ENCODE measurements at regions not wholly inside any gene's neighbourhood (a gene's known extent, or its start where the extent isn't known, plus 50 kb on each side); places are given as distances from the start of the nearest gene placed in this dataset.

DNA sequence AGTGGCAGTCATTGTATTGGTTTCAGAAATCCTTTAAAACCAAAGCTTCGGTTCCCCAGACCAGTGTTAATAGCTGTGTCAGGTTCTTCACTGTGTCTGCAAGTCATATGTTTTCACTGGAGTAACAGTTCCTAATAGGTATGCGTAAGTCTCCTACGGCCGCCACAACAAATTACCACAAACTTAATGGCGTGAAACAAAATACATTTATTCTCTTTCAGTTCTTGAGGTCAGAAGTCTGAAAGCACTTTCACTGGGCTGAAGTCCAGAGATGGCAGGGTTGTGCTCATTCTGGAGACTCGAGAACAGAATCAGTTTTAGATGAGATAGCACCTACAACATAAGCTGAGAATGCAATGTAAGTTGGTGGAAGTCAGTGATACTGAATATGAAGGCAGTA lies 556.2 kb downstream of the TLE4 start:
- Mint-ChIP-seq H3K4me1 (ENCODE audit: low read depth) (no peaks in the 10 kb centered on the region), H3K4me3 (ENCODE audit: low read depth) (no peak overlapping the region), H3K27ac (no peak overlapping the region), H3K27me3 (peaks cover 7% of the 10 kb centered on the region), H3K36me3 (ENCODE audit: insufficient read depth) (no peaks in the 10 kb centered on the region), H3K9me3 (ENCODE audit: low read depth) (peaks cover 4% of the 10 kb centered on the region)
- TF ChIP-seq, protein P1, sequence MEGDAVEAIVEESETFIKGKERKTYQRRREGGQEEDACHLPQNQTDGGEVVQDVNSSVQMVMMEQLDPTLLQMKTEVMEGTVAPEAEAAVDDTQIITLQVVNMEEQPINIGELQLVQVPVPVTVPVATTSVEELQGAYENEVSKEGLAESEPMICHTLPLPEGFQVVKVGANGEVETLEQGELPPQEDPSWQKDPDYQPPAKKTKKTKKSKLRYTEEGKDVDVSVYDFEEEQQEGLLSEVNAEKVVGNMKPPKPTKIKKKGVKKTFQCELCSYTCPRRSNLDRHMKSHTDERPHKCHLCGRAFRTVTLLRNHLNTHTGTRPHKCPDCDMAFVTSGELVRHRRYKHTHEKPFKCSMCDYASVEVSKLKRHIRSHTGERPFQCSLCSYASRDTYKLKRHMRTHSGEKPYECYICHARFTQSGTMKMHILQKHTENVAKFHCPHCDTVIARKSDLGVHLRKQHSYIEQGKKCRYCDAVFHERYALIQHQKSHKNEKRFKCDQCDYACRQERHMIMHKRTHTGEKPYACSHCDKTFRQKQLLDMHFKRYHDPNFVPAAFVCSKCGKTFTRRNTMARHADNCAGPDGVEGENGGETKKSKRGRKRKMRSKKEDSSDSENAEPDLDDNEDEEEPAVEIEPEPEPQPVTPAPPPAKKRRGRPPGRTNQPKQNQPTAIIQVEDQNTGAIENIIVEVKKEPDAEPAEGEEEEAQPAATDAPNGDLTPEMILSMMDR (IDR thresholded peaks at IDR 0.05; ENCODE audit: unreplicated experiment), result no peak
- DNase-seq (ENCODE audit: low spot score, unreplicated experiment), result no peak

DNA sequence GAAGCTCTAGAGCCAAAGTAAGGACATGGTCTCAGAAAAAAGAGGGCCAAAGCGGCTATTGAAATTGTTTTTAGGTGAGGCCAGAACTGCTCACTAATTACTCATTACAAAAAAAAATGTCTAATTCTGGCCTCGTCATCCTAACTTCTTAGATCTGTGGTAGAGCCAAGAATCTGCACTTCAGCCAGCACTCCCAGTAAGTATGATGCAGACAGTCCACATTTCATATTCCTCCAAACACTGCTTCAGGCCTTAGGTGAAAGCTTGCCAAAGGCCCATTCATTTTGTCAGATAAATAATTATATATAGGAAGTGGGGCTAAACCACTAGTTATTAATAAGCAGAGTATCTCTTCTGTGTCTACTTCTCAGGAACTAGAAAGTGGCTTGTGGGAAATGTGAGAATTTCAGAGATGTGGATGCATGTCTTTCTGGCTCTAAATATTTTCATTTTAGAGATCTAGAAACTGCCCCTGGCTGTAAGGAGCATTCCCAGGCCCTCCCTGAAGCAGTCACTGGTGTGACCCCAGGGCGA lies 554.0 kb downstream of the TLE4 start:
- TF ChIP-seq, protein P1 (IDR thresholded peaks at IDR 0.05; ENCODE audit: unreplicated experiment), result no peak
- no peaks in the 10 kb centered on the region for H3K4me1 Mint-ChIP-seq (ENCODE audit: low read depth)
- H3K9me3 Mint-ChIP-seq (ENCODE audit: low read depth), result peaks cover 4% of the 10 kb centered on the region
- no peak overlapping the region for H3K4me3 Mint-ChIP-seq (ENCODE audit: low read depth)
- DNase-seq (ENCODE audit: low spot score, unreplicated experiment), result no peak
- H3K27me3 Mint-ChIP-seq, result peaks cover 7% of the 10 kb centered on the region
- no peaks in the 10 kb centered on the region for H3K36me3 Mint-ChIP-seq (ENCODE audit: insufficient read depth)
- H3K27ac Mint-ChIP-seq, result no peak overlapping the region

DNA sequence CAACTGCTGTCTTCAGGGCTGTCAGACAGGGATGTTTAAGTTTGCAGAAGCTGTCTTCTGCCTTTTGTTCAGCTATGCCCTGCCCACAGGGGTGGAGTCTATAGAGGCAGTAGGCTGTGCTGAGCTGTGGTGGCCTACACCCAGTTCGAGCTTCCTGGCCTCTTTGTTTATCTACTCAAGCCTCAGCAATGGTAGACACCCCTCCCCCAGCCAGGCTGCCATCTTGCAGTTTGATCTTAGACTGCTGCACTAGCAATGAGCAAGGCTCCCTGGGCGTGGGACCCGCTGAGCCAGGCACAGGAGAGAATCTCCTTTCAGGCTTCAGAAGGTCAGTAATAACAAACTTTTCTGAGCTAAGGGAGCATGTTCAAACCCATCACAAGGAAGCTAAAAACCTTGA lies 545.3 kb downstream of the TLE4 start:
- Mint-ChIP-seq H3K27me3 (no peaks in the 10 kb centered on the region), H3K4me3 (ENCODE audit: low read depth) (no peak overlapping the region), H3K27ac (no peak overlapping the region), H3K4me1 (ENCODE audit: low read depth) (no peaks in the 10 kb centered on the region), H3K9me3 (ENCODE audit: low read depth) (peaks cover 14% of the 10 kb centered on the region), H3K36me3 (ENCODE audit: insufficient read depth) (no peaks in the 10 kb centered on the region)
- TF ChIP-seq, protein P1 (IDR thresholded peaks at IDR 0.05; ENCODE audit: unreplicated experiment), result no peak
- DNase-seq (ENCODE audit: low spot score, unreplicated experiment), result no peak

DNA sequence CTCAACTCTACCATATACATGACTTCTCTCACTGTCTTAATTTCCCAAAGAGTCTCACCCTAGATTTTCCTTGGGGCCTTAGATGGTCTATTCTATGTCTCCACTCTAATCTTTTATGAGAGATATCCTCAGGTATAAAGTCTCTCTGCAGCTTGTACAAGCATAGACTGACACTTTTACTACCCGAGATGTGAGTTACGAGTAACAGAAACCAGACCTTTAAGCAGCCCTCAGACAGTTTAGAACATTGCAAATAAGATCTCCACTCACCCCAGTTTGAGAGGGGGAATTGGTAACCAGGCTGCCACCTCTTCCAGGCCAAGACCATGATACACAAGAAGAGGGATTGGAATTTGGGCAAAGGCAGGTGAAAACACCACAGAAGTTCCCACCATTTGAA lies 542.5 kb downstream of the TLE4 start:
- Mint-ChIP-seq H3K27ac (no peak overlapping the region), H3K9me3 (ENCODE audit: low read depth) (peaks cover 14% of the 10 kb centered on the region), H3K4me1 (ENCODE audit: low read depth) (no peaks in the 10 kb centered on the region), H3K4me3 (ENCODE audit: low read depth) (no peak overlapping the region), H3K36me3 (ENCODE audit: insufficient read depth) (no peaks in the 10 kb centered on the region), H3K27me3 (no peaks in the 10 kb centered on the region)
- TF ChIP-seq, protein P1 (IDR thresholded peaks at IDR 0.05; ENCODE audit: unreplicated experiment), result no peak
- DNase-seq (ENCODE audit: low spot score, unreplicated experiment), result no peak

DNA sequence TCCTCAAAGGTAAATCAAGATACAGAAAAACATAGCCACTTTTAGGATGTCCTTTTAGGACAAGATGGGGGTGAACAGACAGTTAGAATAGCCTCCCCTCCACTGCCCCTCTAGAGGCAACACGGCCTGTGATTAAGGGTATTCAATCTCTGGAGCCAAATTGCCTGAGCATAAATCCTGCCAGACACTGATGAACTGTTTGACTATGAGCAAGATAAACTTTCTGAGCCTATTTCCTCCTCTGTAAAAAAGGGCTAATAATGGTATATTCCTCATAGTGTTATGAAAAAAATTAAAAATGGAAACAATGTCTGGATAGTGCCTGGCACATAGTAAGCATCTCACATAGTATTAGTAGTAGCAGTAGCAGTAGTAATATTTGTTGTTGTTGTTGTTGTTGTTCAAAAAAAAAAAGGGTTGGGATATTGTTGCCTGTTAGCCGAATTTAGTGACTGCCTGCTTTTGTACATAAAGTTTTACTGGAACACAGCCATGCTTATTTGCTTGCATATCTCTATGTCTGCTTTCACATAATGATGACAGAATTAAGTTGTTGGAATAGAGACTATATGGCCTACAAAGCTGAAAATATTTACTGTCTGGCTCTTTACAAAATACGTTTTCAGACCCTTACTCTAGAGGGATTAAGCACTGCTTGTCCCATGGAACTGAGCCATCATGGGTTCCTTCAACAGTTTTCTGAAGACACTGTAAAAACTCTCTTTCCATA lies 536.3 kb downstream of the TLE4 start:
- Mint-ChIP-seq H3K4me3 (ENCODE audit: low read depth) (no peak overlapping the region), H3K27me3 (no peaks in the 10 kb centered on the region), H3K9me3 (ENCODE audit: low read depth) (peaks cover 1% of the 10 kb centered on the region), H3K4me1 (ENCODE audit: low read depth) (no peaks in the 10 kb centered on the region), H3K36me3 (ENCODE audit: insufficient read depth) (no peaks in the 10 kb centered on the region), H3K27ac (no peak overlapping the region)
- TF ChIP-seq, protein P1 (IDR thresholded peaks at IDR 0.05; ENCODE audit: unreplicated experiment), result no peak
- no peak for DNase-seq (ENCODE audit: low spot score, unreplicated experiment)

Data from progenitor cell of endocrine pancreas (in vitro differentiated cells).